ENCODE measurements at regions not wholly inside any gene's neighbourhood (a gene's known extent, or its start where the extent isn't known, plus 50 kb on each side); places are given as distances from the start of the nearest gene placed in this dataset.
A peak's percentile ranks its signal among the peaks of the same experiment; 100 is the strongest.
"Not testable (repeated sequence)": the region's sequence is repeated elsewhere in the genome, so short reads cannot be mapped to it uniquely, and the experiment has no call there.

DNA sequence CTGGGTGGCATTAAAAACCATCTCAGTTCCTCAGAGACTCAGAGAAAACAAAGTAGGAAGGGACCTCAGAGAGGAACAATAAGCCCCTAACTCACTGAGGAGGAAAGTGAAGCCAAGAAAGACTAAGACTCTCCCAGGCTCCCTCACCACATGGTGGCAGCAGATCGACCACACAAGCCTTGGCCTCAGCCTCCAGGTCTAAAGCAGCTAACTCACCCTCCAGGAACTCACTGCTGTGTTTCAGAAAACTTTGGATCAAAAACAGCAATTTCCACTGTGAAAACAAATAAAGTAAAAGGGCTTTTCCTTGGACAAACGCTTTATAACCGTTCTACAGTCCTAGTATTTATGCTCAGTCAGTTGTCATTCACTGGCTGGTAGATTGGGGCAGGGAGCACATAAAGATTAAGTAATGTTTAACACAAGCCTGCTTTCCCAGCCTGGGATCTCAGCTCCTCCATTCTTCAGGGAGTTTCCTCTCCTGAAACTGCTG is 137.4 kb downstream of the PPIAL4G start:
- DNase-seq, result peak in 1 of 2 donors; percentile 59
- WGBS, 5 donors, result 0 to 8% (median 3%) methylated on average over 3 of the region's 3 CpGs
- intact Hi-C loops (cut with DNase I; ENCODE audit: low total_unique reads); H3K4me1 ChIP-seq; H3K4me3 ChIP-seq; H3K36me3 ChIP-seq; H3K27ac ChIP-seq; H3K9me3 ChIP-seq: not testable (repeated sequence)
- peaks cover 0 to 42% (median 0%) of the 10 kb centered on the region in 3 donors for H3K27me3 ChIP-seq
- TF ChIP-seq, protein P1, sequence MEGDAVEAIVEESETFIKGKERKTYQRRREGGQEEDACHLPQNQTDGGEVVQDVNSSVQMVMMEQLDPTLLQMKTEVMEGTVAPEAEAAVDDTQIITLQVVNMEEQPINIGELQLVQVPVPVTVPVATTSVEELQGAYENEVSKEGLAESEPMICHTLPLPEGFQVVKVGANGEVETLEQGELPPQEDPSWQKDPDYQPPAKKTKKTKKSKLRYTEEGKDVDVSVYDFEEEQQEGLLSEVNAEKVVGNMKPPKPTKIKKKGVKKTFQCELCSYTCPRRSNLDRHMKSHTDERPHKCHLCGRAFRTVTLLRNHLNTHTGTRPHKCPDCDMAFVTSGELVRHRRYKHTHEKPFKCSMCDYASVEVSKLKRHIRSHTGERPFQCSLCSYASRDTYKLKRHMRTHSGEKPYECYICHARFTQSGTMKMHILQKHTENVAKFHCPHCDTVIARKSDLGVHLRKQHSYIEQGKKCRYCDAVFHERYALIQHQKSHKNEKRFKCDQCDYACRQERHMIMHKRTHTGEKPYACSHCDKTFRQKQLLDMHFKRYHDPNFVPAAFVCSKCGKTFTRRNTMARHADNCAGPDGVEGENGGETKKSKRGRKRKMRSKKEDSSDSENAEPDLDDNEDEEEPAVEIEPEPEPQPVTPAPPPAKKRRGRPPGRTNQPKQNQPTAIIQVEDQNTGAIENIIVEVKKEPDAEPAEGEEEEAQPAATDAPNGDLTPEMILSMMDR (IDR thresholded peaks at IDR 0.05), result peak in 5 of 7 experiments; percentile 8 to 27 (median 21)

- H3K27ac ChIP-seq; intact Hi-C loops (cut with DNase I; ENCODE audit: low total_unique reads); H3K4me3 ChIP-seq; DNase-seq; H3K9me3 ChIP-seq; H3K4me1 ChIP-seq; H3K36me3 ChIP-seq: not testable (repeated sequence)
- WGBS, 5 donors, result 67 to 80% (median 75%) methylated on average over 2 of the region's 2 CpGs
- H3K27me3 ChIP-seq, result peaks cover 0 to 31% (median 0%) of the 10 kb centered on the region in 3 donors
These were observed 138.5 kb downstream of the PPIAL4G start for GRCh38 chr1:148344651-148345050.

DNA sequence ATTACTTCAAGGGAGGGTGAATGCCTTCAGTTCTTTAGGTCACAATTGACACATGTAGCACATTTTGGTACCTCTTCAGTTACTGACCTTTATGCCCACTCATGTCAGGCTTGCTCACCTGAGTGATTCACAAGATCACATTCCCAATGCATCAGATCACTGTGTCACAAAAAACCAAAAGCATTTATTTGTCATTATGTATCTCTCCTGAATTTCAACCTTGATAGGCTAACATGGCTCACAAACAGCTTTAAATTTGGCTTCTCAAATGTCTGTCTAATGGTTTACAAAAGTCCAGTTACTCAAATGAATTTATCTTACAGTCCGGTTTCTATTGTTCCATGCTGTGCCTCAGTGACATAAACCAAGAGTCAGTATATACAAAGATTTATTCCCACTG is 141.4 kb downstream of the PPIAL4G start:
- intact Hi-C loops (cut with DNase I; ENCODE audit: low total_unique reads); DNase-seq; H3K4me1 ChIP-seq; H3K4me3 ChIP-seq; H3K27ac ChIP-seq; H3K36me3 ChIP-seq; H3K9me3 ChIP-seq: not testable (repeated sequence)
- peaks cover 0 to 22% (median 0%) of the 10 kb centered on the region in 3 donors for H3K27me3 ChIP-seq
- 71 to 95% (median 86%) methylated on average over 1 of the region's 1 CpG for WGBS, 5 donors

GRCh38 chr1:148336121-148336918 is 146.8 kb downstream of the PPIAL4G start:
- Histone ChIP-seq H3K27me3 (peaks cover 0 to 62% (median 0%) of the 10 kb centered on the region in 3 donors), H3K4me1 (peaks cover 9 to 24% (median 18%) of the 10 kb centered on the region in 4 donors), H3K27ac (peak overlapping the region in 1 of 5 donors; percentile 86)
- H3K36me3 ChIP-seq; H3K9me3 ChIP-seq; intact Hi-C loops (cut with DNase I; ENCODE audit: low total_unique reads); DNase-seq; H3K4me3 ChIP-seq: not testable (repeated sequence)
- 25 to 46% (median 35%) methylated on average over 4 to 5 of the region's 5 CpGs for WGBS, 5 donors

DNA sequence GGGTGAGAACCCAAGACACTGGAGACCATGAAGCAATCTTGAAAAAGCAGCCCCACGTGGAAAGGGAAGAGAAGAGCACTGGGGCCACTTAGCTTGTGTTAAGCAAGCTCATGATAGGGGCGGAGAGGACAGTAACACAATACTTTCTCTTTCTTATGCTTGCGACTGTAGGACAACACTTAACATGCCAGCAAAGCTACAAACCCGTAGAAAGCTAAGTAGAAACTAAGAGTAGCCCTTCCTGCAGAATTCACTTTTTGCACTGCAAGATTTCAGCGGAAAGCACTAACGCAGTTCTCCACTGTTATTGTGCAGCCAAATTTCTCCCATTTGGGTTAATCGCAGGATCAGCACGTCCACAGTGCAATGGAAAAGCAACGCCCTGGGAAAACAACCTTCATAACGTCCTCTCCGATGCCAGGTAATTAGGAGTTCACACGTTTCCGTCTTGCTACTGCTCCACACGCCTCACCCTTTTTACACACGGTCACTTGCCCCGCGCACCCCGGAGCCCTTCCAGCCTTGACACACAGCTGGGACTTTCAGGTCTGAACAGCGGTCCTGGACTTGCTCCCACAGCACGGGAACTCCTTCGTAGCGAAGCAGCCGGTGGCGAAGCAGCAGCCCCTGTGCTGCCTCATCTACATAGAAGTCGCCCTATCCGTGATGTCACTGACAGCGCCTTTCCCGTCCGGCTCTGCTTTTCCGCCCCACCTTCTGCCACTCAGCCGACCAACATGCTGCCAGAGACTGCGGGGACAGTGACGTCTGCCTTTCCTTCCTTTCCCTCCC is 148.6 kb downstream of the PPIAL4G start:
- H3K36me3 ChIP-seq, result no peaks in the 10 kb centered on the region
- TF ChIP-seq, protein P1 (IDR thresholded peaks at IDR 0.05), result no peak
- TF ChIP-seq POLR2AphosphoS5 (IDR thresholded peaks at IDR 0.05), result peak; percentile 5 to 95 (median 81)
- no peak for TF ChIP-seq EP300 (IDR thresholded peaks at IDR 0.05)
- peak in 2 of 4 donors; percentile 8 to 22 for TF ChIP-seq POLR2A (IDR thresholded peaks at IDR 0.05)
- 0 to 1% (median 0%) methylated on average over 33 of the region's 33 CpGs for WGBS, 5 donors
- H3K4me1 ChIP-seq, result peaks cover 9 to 24% (median 18%) of the 10 kb centered on the region in 4 donors
- H3K27ac ChIP-seq, result peak overlapping the region in 4 of 5 donors; percentile 34 to 86 (median 78)
- H3K27me3 ChIP-seq, result peaks cover 0 to 80% (median 3%) of the 10 kb centered on the region in 3 donors
- DNase-seq, result peak; percentile 80 to 95
- intact Hi-C loops (cut with DNase I; ENCODE audit: low total_unique reads), result no loop called here
- H3K4me3 ChIP-seq, result peak overlapping the region; percentile 42 to 49 (median 44)
- H3K9me3 ChIP-seq, result no peaks in the 10 kb centered on the region
